ENCODE measurements at regions not wholly inside any gene's neighbourhood (a gene's known extent, or its start where the extent isn't known, plus 50 kb on each side); places are given as distances from the start of the nearest gene placed in this dataset.
"Not testable (repeated sequence)": the region's sequence is repeated elsewhere in the genome, so short reads cannot be mapped to it uniquely, and the experiment has no call there.

DNA sequence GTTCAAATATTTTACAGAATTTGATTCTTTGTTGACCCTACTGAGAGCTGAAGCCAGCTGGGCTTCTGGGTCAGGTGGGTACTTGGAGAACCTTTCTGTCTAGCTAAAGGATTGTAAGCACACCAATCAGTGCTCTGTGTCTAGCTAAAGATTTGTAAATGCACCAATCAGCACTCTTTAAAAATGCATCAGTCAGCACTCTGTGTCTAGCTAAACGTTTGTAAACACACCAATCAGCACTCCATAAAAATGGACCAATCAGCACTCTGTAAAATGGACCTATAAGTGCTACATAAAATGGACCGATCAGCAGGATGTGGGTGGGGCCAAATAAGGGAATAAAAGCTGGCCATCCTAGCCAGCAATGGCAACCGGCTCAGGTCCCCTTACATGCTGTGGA is 76.4 kb upstream of the TMSB4Y start:
- H3K9me3 ChIP-seq (ENCODE audit: low read length); H4K20me1 ChIP-seq (ENCODE audit: insufficient read depth, low read length); H3F3A ChIP-seq (ENCODE audit: insufficient read depth, low read length); H3K27me3 ChIP-seq (ENCODE audit: insufficient read depth, low read length); H3K4me3 ChIP-seq (ENCODE audit: low read depth, low read length, poor library complexity, severe bottlenecking); H3K9ac ChIP-seq (ENCODE audit: low read length); H3K9me2 ChIP-seq (ENCODE audit: low read depth, low read length); H3K4me1 ChIP-seq (ENCODE audit: insufficient read depth, low read length, severe bottlenecking); H2AFZ ChIP-seq (ENCODE audit: low read length); H3K27ac ChIP-seq (ENCODE audit: low read depth, low read length, poor library complexity, severe bottlenecking); H3K36me3 ChIP-seq (ENCODE audit: insufficient read depth, low read length); H3K4me2 ChIP-seq (ENCODE audit: low read length); H3K79me2 ChIP-seq (ENCODE audit: insufficient read depth, low read length): not testable (repeated sequence)

DNA sequence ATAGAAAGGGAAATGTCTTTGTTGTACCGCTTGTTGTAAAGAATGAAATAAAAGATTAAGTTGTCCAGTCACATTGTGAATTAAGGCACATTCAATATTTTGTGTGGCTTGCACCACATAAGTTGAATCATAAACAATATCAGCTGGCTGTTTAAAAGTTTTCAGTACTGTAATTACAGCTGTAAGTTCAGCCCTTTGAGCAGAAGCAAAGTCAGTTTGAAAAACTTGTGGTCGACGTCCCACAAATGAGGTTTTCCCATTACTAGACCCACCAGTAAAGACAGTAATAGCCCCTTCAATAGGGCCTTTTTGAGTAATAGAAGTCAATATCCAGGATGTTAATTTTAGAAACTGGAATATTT is 87.8 kb upstream of the TMSB4Y start:
- H3K4me3 ChIP-seq (ENCODE audit: low read depth, low read length, poor library complexity, severe bottlenecking): no peak overlapping the region
- H3K9ac ChIP-seq (ENCODE audit: low read length): no peak overlapping the region
- no peaks in the 10 kb centered on the region for H3K27me3 ChIP-seq (ENCODE audit: insufficient read depth, low read length)
- no peaks in the 10 kb centered on the region for H4K20me1 ChIP-seq (ENCODE audit: insufficient read depth, low read length)
- no peak overlapping the region for H3K4me2 ChIP-seq (ENCODE audit: low read length)
- no peak for TF ChIP-seq EZH2 (IDR thresholded peaks at IDR 0.05; ENCODE audit: borderline replicate concordance, low read length)
- TF ChIP-seq, protein P1, sequence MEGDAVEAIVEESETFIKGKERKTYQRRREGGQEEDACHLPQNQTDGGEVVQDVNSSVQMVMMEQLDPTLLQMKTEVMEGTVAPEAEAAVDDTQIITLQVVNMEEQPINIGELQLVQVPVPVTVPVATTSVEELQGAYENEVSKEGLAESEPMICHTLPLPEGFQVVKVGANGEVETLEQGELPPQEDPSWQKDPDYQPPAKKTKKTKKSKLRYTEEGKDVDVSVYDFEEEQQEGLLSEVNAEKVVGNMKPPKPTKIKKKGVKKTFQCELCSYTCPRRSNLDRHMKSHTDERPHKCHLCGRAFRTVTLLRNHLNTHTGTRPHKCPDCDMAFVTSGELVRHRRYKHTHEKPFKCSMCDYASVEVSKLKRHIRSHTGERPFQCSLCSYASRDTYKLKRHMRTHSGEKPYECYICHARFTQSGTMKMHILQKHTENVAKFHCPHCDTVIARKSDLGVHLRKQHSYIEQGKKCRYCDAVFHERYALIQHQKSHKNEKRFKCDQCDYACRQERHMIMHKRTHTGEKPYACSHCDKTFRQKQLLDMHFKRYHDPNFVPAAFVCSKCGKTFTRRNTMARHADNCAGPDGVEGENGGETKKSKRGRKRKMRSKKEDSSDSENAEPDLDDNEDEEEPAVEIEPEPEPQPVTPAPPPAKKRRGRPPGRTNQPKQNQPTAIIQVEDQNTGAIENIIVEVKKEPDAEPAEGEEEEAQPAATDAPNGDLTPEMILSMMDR (IDR thresholded peaks at IDR 0.05; ENCODE audit: low read length): no peak
- H3K27ac ChIP-seq (ENCODE audit: low read depth, low read length, poor library complexity, severe bottlenecking): no peak overlapping the region
- H3K9me2 ChIP-seq (ENCODE audit: low read depth, low read length): no peaks in the 10 kb centered on the region
- no peaks in the 10 kb centered on the region for H3K4me1 ChIP-seq (ENCODE audit: insufficient read depth, low read length, severe bottlenecking)
- no peaks in the 10 kb centered on the region for H3K9me3 ChIP-seq (ENCODE audit: low read length)
- H3K79me2 ChIP-seq (ENCODE audit: insufficient read depth, low read length): no peaks in the 10 kb centered on the region
- H3F3A ChIP-seq (ENCODE audit: insufficient read depth, low read length): no peaks in the 10 kb centered on the region
- H2AFZ ChIP-seq (ENCODE audit: low read length): no peak overlapping the region
- no peaks in the 10 kb centered on the region for H3K36me3 ChIP-seq (ENCODE audit: insufficient read depth, low read length)

DNA sequence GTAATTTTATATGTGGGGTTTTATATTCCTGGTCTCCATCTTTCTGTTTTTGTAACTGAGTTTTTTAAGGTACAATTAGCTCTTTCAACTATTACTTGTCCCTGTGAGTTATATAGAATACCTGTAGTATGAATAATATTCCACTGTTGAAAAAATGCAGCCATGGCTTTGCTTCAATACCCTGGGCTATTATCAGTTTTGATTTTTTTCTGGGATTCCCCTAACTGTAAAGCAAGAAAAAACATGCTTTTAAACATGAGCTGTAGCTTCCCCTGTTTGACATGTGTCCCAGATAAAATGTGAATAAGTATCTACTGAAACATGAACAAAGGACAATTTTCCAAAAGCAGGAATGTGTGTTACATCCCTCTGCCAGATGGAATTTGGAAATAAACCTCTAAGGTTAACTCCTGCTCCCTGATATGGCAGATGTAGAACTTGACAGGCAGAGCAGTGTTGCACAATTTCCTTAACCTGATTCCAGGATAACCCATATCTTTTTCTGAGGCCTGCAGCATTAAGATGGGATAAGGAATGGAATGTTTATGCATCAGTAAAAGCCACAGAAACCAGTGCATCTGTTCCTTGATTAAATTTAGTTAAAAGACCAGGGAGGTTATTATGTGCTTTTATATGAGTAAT is 88.3 kb upstream of the TMSB4Y start:
- Histone ChIP-seq H3F3A (ENCODE audit: insufficient read depth, low read length) (no peaks in the 10 kb centered on the region), H3K79me2 (ENCODE audit: insufficient read depth, low read length) (no peaks in the 10 kb centered on the region), H3K27me3 (ENCODE audit: insufficient read depth, low read length) (no peaks in the 10 kb centered on the region), H4K20me1 (ENCODE audit: insufficient read depth, low read length) (no peaks in the 10 kb centered on the region), H3K9ac (ENCODE audit: low read length) (no peak overlapping the region), H2AFZ (ENCODE audit: low read length) (no peak overlapping the region), H3K27ac (ENCODE audit: low read depth, low read length, poor library complexity, severe bottlenecking) (no peak overlapping the region), H3K9me2 (ENCODE audit: low read depth, low read length) (no peaks in the 10 kb centered on the region), H3K36me3 (ENCODE audit: insufficient read depth, low read length) (no peaks in the 10 kb centered on the region), H3K9me3 (ENCODE audit: low read length) (no peaks in the 10 kb centered on the region), H3K4me3 (ENCODE audit: low read depth, low read length, poor library complexity, severe bottlenecking) (no peak overlapping the region), H3K4me2 (ENCODE audit: low read length) (no peak overlapping the region), H3K4me1 (ENCODE audit: insufficient read depth, low read length, severe bottlenecking) (no peaks in the 10 kb centered on the region)
- no peak for TF ChIP-seq EZH2 (IDR thresholded peaks at IDR 0.05; ENCODE audit: borderline replicate concordance, low read length)
- TF ChIP-seq, protein P1 (IDR thresholded peaks at IDR 0.05; ENCODE audit: low read length): no peak

DNA sequence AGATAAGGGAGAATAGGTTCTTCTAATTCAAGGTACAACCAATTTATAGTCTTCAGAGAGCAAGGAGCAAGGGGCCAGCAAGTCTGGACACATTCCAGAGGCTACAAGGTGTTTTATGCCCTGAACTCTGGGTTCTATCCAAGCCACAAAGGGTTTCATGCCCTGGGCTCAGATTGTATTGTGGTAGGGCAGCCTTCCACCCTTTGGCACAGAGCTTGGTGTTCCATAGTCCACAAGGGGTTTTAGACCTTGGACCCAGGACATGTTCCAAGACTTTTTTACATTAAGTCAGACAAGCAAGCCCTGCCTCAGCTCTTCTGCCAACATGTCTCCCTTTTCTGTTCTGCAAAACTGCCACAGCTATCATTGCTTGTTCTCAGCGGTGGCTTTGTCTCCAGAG is 90.8 kb upstream of the TMSB4Y start:
- Histone ChIP-seq H3F3A (ENCODE audit: insufficient read depth, low read length) (no peaks in the 10 kb centered on the region), H3K9ac (ENCODE audit: low read length) (no peak overlapping the region), H2AFZ (ENCODE audit: low read length) (no peak overlapping the region), H3K9me3 (ENCODE audit: low read length) (no peaks in the 10 kb centered on the region), H3K79me2 (ENCODE audit: insufficient read depth, low read length) (no peaks in the 10 kb centered on the region), H3K36me3 (ENCODE audit: insufficient read depth, low read length) (no peaks in the 10 kb centered on the region), H3K27ac (ENCODE audit: low read depth, low read length, poor library complexity, severe bottlenecking) (no peak overlapping the region), H3K4me1 (ENCODE audit: insufficient read depth, low read length, severe bottlenecking) (no peaks in the 10 kb centered on the region), H4K20me1 (ENCODE audit: insufficient read depth, low read length) (no peaks in the 10 kb centered on the region), H3K9me2 (ENCODE audit: low read depth, low read length) (no peaks in the 10 kb centered on the region), H3K27me3 (ENCODE audit: insufficient read depth, low read length) (no peaks in the 10 kb centered on the region), H3K4me3 (ENCODE audit: low read depth, low read length, poor library complexity, severe bottlenecking) (no peak overlapping the region), H3K4me2 (ENCODE audit: low read length) (no peak overlapping the region)
- TF ChIP-seq, protein P1 (IDR thresholded peaks at IDR 0.05; ENCODE audit: low read length): no peak
- TF ChIP-seq EZH2 (IDR thresholded peaks at IDR 0.05; ENCODE audit: borderline replicate concordance, low read length): no peak
